Fibroblast of skin of right quadriceps (primary cell): ENCODE measurements at regions not wholly inside any gene's neighbourhood (a gene's known extent, or its start where the extent isn't known, plus 50 kb on each side); places are given as distances from the start of the nearest gene placed in this dataset.
"Not testable (repeated sequence)": the region's sequence is repeated elsewhere in the genome, so short reads cannot be mapped to it uniquely, and the experiment has no call there.

Experiments used
- DNase-seq: peaks from one replicate; pipeline ENCODE4 v3.0.0-alpha.2; 2013

DNA sequence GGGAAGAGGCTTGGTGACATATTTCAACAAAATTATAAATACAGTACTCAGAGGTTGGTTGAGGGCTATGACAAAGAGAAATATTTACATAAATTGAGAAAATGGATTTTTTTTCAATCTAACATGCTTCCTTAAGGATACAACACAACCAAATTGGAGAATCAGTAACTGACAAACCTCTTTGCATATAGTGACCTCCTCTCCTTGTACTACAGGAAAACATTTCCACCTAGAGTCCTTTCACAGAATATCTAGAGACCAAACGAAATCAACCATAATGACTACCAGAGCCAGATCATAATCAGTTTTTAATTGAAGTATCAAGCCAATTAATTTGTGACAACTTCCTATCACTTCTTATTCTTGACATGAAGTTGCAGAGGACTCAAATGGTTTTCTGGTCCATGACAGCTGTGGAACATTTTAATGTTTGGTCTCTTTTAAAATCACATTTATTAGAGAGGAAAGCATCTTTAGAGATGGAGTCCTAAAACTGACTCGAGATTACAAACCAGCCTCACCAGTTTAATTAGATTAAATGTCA, 1636.5 kb upstream of the C9orf72 start:
- DNase-seq = no peak

GRCh38 chr9:29211003-29211579, 1637.8 kb upstream of the C9orf72 start:
- DNase-seq = no peak

DNA sequence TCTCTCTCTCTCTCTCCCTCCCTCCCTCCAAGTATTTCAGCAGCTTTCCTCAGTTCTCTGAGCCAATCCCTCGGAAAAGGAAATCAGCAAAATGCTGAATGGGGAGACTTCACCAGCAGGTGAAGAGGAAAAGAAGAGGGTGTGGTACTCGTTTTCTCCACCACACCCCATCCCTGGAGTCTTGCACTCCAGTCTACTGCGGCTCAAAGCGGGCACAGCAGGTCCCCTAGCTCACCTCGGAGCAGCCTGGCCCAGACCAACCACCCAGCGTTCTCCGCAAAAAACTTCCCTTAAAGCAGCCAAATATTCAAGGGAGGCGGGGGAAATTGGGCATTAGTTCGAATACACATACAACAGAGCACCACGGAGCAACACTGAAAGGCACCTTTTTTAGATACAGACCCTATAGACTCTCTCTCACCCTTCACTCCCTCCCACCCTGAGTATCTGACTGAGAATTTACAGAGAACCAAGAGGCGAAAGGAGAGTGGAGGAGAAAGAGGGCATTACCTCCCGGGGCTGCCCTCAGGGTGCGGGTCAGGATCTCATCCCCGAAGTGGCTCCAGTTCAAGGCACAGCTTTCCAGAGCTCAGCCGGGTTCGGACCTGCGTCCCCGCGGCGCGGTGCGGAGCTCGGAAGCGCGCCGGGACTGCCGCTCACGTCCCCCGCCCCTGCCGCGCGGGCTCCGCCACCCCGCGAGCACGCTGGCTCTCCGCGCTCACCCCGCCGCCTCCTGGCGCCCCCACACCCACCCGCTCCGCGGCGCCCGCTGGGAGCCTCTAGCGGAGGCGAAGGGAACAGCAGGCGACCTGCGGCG, 1638.5 kb upstream of the C9orf72 start:
- peak; percentile 22 for DNase-seq

DNA sequence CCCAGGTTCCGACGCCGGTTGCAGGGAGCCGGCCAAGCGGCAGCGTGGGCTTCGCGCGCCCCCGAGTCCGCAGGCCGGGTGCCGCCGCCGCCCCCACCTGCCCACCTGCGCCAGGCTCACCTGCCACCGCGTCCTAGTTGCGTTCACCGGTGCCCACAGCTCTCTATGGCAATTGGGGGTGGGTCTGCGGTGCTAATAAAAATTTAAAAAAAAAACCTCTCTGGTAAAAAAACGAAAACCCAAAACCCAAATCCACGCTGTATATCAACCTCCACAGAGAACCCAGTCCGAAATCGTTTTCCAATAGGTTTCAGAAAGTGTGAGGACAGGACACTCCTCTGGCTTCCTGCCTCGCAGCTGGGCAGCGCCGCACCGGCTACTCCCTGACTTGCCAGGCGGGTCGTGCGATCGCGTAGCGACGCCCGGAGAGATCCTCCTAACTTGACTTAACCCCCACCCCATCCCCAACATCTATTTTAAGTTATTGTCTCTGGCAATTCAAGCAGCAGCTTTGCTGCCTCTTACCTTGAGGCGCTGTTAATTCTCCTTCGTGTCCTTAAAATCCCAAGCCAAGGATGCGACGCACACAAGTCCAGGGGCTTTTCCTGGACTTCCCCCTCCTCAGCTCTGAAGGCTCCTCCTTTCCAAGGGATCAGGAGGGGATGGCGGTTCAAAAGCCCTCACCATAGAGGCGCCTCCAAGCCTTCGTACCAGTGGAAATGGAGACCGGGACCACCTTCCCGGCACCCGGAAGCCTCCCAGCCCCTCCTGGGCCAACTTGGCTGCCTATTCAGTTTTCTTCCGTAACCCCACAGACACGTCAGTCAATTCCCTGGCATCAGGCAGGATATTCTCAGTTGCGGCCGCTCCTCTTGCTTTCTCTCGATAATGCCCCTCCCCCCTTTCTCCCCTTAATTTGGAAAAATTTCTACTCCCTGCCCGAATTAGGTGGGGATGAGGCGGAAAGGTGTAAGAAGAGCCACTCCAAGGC, 1639.4 kb upstream of the C9orf72 start:
- DNase-seq = no peak

- no peak for DNase-seq
Measured at GRCh38 chr9:29213417-29214153, 1640.3 kb upstream of the C9orf72 start, which contains the start of gene LINGO2. TSS of gene LINGO2 (minus strand) at chr9:29213601.

- DNase-seq = no peak
Measured at GRCh38 chr9:29214154-29214689, 1640.9 kb upstream of the C9orf72 start.

GRCh38 chr9:29214690-29215253, 1641.5 kb upstream of the C9orf72 start:
- DNase-seq = no peak

- DNase-seq = no peak
Measured at GRCh38 chr9:29217966-29218365, 1644.7 kb upstream of the C9orf72 start.

DNA sequence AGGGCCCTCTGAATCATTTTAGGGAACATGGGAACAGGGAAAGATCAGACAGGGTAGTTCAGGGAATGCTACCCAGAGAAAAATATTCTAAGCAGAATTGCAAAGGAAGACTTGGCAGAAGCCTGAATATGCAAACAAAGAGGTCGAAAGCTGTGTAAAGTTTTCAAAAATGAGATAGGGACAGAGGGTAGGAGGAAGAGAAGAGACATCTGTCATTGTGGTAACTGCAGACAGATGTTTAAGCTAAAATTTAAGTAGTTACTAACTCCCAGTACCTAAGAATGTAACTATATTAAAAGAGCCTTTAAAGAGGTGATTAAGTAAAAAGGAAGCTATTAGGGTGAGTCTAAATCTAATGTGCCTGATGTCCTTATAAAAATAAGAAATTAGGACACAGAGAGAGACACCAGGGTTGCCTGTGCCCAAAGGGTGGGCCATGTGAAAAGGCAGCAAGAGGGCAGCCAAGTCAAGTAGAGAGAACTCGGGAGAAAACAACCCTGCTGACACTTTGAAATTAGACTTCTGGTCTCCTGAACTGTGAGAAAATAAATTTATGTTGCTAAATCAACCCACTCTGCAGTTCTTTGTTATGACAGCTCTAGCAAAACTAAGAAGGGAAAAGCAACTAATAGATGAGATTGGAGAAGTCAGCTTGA, 1647.4 kb upstream of the C9orf72 start:
- no peak for DNase-seq

DNA sequence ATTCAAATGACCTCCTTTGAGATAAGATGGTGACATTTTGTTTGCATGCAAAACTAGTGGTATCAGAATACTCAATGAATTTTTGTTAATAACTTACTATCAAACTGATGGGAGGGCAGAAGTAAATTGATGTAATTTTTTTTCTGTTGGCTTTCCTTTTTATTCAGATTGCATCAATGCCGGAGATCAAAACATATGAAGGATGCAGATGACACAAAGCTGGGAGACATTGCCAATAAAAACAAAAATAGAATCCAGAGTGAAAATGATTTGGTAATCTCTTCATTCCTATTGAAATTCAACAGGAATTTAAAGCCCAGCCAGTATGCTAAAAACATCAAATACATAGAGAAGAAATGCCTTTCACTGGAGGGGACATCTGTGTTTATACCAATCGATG, 1655.3 kb upstream of the C9orf72 start:
- no peak for DNase-seq

- no peak for DNase-seq
Measured at GRCh38 chr9:29230931-29231330, 1657.7 kb upstream of the C9orf72 start.

DNA sequence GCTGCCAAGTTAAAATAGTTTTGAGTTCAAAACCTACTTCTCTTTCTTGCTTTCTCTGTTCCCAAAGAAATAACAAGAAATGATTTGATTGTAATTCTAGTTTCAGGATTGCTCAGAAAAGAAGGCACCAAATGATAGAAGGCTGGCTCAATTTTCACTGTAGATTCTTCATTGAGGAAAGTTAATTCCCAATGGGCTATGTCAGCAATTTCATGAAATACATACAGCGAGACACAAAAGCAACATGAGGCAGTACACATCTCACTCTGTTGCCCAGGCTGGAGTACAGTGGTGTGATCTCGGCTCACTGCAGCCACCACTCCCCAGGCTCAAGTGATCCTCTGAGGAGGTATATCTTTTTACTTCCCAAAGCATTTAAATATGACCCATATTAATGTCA, 1659.9 kb upstream of the C9orf72 start:
- DNase-seq = no peak

GRCh38 chr9:29241320-29241719, 1668.0 kb upstream of the C9orf72 start:
- no peak for DNase-seq

DNA sequence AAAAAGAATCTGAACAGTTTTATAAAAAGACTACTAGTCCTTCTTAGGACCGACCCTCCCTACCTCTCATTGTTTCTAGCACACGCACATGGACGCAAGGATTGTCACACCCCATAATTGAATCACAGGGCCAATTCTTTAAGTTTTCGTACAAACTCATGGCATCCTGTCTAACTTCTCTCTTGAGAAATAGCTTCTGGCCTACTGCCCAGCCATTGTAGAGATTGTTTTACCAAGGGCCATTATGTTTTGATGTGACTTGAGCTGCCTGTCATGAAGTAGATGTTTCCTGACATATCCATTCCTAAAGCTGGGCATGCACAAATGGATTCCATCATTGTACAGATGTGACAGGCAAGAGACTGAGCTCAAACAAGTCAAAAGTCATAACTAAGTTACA, 1672.1 kb upstream of the C9orf72 start:
- no peak for DNase-seq

DNA sequence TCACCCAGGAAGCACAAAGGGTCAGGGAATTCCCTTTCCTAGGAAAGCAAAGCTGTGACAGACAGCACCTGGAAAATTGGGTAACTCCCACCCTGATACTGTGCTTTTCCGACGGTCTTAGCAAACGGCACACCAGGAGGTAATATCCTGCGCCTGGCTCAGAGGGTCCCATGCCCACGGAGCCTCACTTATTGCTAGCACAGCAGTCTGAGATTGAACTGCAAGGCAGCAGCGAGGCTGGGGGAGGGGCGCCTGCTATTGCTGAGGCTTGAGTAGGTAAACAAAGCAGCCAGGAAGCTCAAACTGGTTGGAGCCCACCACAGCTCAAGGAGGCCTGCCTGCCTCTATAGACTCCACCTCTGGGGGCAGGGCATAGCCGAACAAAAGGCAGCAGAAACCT, 1697.1 kb upstream of the C9orf72 start:
- DNase-seq = not testable (repeated sequence)

DNA sequence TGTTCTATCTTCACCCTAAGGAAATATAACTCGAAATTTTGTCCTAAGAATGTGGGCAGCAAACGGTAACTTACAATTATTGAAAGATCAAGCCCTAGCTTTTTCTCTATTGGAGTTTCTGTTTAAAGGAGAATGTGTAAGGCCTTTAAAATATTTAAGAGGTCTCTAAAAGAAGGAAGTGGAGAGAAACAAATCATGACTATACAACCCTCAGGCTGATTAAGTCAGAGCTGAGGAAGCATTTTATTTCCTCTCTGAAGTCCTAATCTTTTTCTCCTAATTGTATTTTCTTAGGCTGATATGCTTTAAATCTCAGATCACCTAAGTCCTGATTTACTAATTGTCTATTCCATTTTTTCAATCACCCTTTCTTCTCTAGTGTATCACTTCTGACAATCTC, 1708.8 kb upstream of the C9orf72 start:
- no peak for DNase-seq

GRCh38 chr9:29285818-29286217, 1712.5 kb upstream of the C9orf72 start:
- DNase-seq = peak; percentile 2

DNA sequence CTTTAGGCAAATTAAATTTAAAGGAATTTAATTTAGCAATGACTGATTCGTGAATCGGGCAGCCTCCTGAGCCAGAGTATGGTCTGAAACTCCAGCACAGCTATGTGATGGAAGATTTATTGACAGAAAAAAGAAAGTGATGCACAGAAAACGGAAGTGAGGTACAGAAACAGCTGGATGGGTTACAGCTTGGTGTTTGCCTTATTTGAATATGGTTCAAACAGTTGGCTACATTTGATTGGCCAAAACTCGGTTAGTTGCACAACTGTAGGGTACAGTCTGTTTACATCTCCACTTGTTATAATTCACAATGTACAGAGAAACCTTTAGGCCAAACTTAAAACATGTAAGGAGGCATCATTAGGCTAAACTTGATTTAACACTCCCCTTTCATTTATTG, 1716.1 kb upstream of the C9orf72 start:
- DNase-seq = no peak

- no peak for DNase-seq
Measured at GRCh38 chr9:29290516-29290915, 1717.2 kb upstream of the C9orf72 start.

- DNase-seq = no peak
Measured at GRCh38 chr9:29297592-29297991, 1724.3 kb upstream of the C9orf72 start.

- peak; percentile 24 for DNase-seq
Measured at GRCh38 chr9:29311221-29311620, 1737.9 kb upstream of the C9orf72 start.
